Right lobe of liver (tissue), 6 donors: ENCODE measurements at regions not wholly inside any gene's neighbourhood (a gene's known extent, or its start where the extent isn't known, plus 50 kb on each side); places are given as distances from the start of the nearest gene placed in this dataset.

Experiments
- ATAC-seq, 4 donors: fragments of 200-7000 bp; cut with Tn5 transposase; one replicate each; pipeline ENCODE4 v1.9.1; 2020; ENCODE audit warnings: mild to moderate bottlenecking in 4 of 4, moderate library complexity in 4 of 4
- DNase-seq, 3 donors: peaks; one replicate each; pipeline ENCODE4 v3.0.0-alpha.2; 2020
- H3K27ac ChIP-seq, 3 donors: fragments of 200-600 bp; one replicate each; pipeline ENCODE4 v1.8.0; 2022
- H3K27me3 ChIP-seq, 2 donors: fragments of 200-600 bp; one replicate each; pipeline ENCODE4 v1.8.0; 2022
- H3K36me3 ChIP-seq, 4 donors: fragments of 200-600 bp; sonication (generic) in 1 of 4; one replicate each; pipeline versions ENCODE4 v1.5.1 to v1.8.0; 2017 to 2022; ENCODE audit warnings: control low read depth in 1 of 4
- H3K4me1 ChIP-seq, 4 donors: fragments of 200-600 bp; sonication (generic) in 1 of 4; one replicate each; pipeline versions ENCODE4 v1.5.1 to v1.8.0; 2017 to 2022; ENCODE audit warnings: control low read depth in 1 of 4
- H3K4me3 ChIP-seq, 3 donors: fragments of 200-600 bp; one replicate each; pipeline ENCODE4 v1.8.0; 2022
- H3K9me3 ChIP-seq, 4 donors: fragments of 200-600 bp; sonication (generic) in 1 of 4; one replicate each; pipeline versions ENCODE4 v1.5.1 to v1.8.0; 2017 to 2022; ENCODE audit warnings: control low read depth in 1 of 4
- CTCF ChIP-seq, 4 donors: fragments of 200-600 bp in 3 of 4; fragments of 450-650 bp in 1 of 4; IDR thresholded peaks; one replicate each; pipeline versions ENCODE4 v1.5.1 to v1.8.0; 2016 to 2022; ENCODE audit warnings: antibody characterized with exemption in 4 of 4, mild to moderate bottlenecking in 2 of 4
- POLR2A ChIP-seq: fragments of 450-650 bp; IDR thresholded peaks from one replicate; pipeline ENCODE4 v1.6.1; 2017; ENCODE audit warnings: antibody characterized with exemption, mild to moderate bottlenecking
- WGBS: methylation state at CpG from one replicate; pipeline ENCODE4 v1.1.6; 2018; ENCODE audit warnings: low coverage, low lambda C conversion rate; ENCODE audit not compliant: insufficient coverage; ENCODE audit errors: missing lambda C conversion rate; 5-methylcytosine and 5-hydroxymethylcytosine counted together
- intact Hi-C, 2 donors: fragments of 100-400 bp; cut with DNase I; formaldehyde crosslinking; loops; one replicate each; pipeline versions ENCODE4 v1.11.2 to v1.14.1; 2022
- donor health status: DM: no; HTN: yes; CAD: no.
- donor health status: DM: no; HTN: no; CAD: no.
- donor health status: DM: no; HTN: no; CAD: no.
- donor health status: DM: no; HTN: yes; CAD: no.
- donor health status: DM: no; HTN: yes; CAD: no.

DNA sequence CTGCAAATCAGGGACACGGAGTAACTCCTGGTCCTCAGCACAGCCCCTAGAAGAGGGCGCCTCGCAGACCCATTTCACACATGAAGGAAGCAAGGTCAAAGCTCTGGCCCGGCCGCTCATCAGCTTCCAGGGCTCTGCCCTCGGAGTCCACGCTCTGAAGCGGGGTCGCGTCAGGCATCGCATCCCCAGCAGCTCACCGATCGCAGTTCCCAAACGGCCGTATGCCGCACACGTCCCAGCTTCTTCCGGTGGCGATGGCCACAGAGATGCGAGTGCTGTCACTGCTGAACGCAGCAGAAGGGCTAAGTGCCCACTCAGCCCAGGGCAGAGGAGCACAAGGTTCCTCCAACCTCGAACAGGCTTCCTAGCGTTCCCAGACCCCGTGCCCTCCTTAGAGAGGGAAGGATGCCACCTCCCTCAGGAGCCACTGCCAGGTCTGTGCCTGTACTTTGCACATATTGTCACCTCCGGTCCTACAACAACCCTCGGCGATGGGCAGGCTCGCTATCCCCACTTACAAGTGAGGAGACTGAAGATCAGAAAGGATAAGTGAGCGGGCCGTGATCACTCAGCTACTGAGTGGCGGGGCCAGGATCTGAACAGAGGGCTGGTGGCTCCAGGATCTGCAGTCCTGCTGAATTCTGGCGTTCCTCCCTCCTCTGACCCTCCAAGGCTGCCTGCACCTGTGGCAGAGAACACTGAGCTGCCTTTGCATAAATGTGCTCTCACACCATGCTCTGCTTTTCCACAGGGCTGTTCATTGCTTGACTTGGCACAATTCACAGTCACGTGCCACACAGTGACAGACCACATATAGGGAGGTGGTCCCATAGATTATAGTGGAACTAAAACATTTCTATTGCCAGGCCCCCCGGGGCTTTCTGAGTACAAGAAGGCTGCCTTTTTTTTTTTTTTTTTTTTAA, 71.4 kb downstream of the COPS8 start:
- Histone ChIP-seq H3K27me3 (no peaks in the 10 kb centered on the region), H3K36me3 (no peaks in the 10 kb centered on the region), H3K4me1 (no peaks in the 10 kb centered on the region), H3K9me3 (no peaks in the 10 kb centered on the region), H3K27ac (no peak overlapping the region), H3K4me3 (no peak overlapping the region)
- intact Hi-C loops, result loop anchor here in 1 of 2 donors (10.0 kb wide), 1 partner anchor 258 kb away; the partner anchor contains the start of gene COL6A3
- ATAC-seq (no peak), DNase-seq (no peak)
- WGBS, result 63% methylated on average over 11 of the region's 34 CpGs
- TF ChIP-seq CTCF (IDR thresholded peaks at IDR 0.05), result no peak
- TF ChIP-seq POLR2A, result no peak

DNA sequence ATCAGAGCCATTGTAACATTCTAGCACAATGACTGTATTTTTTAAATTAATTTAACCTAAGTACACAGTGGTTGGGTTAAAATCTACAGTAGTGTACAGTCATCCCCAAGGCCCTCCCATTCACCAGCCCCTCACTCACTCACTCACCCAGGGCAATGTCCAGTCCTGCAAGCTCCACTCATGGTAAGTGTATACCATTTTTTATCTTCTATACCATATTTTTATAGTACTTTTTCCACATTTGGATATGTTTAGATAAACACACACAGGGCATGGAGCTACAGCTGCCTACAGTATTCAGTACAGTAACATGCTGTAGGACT, 72.1 kb downstream of the COPS8 start:
- no peaks in the 10 kb centered on the region for H3K27me3 ChIP-seq
- no peak for ATAC-seq
- no peak overlapping the region for H3K4me3 ChIP-seq
- no peak overlapping the region for H3K27ac ChIP-seq
- no peaks in the 10 kb centered on the region for H3K36me3 ChIP-seq
- no peaks in the 10 kb centered on the region for H3K9me3 ChIP-seq
- no peak for DNase-seq
- TF ChIP-seq POLR2A (no peak), CTCF (IDR thresholded peaks at IDR 0.05) (no peak)
- intact Hi-C loops, result loop anchor here in 1 of 2 donors (10.0 kb wide), 1 partner anchor 257 kb away; the partner anchor contains the start of gene COL6A3
- no peaks in the 10 kb centered on the region for H3K4me1 ChIP-seq

DNA sequence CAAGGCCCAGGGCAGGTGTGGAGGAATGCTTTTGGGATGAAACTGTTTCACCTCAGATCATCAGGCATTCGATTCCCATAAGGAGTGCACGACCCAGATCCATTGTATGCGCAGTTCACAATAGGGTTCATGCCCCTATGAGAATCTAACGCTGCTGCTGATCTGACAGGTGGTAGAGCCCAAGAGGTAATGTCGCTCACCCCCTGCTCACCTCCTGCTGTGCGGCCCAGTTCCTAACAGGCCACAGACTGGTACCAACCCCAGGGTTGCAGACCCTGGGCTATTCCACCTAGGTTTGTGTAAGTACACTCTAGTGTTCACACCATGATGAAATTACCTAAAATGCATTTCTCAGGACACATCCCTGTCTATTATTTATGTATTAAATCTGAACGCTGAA, 72.5 kb downstream of the COPS8 start:
- TF ChIP-seq POLR2A (no peak), CTCF (IDR thresholded peaks at IDR 0.05) (no peak)
- no peak for ATAC-seq

DNA sequence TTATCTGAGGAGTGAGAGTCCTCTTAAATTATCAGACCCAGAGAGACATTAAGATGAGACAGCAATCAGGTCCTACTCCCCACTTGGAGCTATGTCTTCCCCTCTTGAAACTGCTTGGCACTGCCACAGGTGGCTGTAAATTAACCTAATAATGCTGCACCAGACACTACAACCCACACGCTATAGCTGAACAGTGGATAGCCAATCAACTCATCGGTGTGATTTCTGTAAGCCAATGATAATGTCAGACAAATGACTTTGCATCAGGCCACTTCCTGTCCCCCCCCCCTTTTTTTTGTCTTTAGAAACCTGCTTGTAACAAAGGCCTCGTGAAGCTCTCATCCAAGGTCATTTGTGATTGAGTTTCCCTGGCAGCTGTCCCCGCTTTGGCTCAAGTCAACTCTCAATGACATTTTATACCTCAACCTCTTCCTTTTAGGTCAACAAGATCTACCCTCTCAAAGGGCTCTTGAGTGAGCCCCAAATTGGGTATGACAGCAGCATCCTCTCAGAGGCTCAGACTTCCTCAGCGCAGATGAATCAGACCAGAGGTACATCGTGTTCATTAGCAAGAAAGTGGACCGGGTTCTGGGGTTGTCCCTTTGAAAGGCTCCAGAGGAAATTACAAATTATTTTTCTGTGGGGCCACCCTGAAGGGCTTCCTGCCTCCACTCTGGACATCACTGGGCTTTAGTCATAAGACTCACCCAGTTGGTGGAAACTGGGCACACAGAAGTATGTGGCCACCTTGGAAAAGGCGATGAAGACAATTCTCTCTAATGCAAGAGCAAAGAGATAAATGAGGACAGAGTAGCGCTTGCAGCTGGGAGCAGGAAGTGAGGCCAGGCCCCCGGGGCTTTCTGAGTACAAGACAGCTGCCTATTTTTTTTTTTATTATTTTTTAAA, 73.6 kb downstream of the COPS8 start:
- intact Hi-C loops, result loop anchor here in 1 of 2 donors (10.0 kb wide), 1 partner anchor 256 kb away; the partner anchor contains the start of gene COL6A3
- ATAC-seq, result no peak

More for the DNA sequence above, 72.5 kb downstream of the COPS8 start:
- Histone ChIP-seq H3K9me3 (no peaks in the 10 kb centered on the region), H3K4me3 (no peak overlapping the region), H3K27ac (no peak overlapping the region), H3K4me1 (no peaks in the 10 kb centered on the region), H3K36me3 (no peaks in the 10 kb centered on the region), H3K27me3 (no peaks in the 10 kb centered on the region)
- WGBS, result 84% methylated on average over 2 of the region's 7 CpGs
- intact Hi-C loops, result loop anchor here in 1 of 2 donors (10.0 kb wide), 1 partner anchor 257 kb away; the partner anchor contains the start of gene COL6A3
- DNase-seq, result no peak

More for the DNA sequence above, 73.6 kb downstream of the COPS8 start:
- Histone ChIP-seq H3K36me3 (no peaks in the 10 kb centered on the region), H3K27ac (no peak overlapping the region), H3K4me1 (no peaks in the 10 kb centered on the region), H3K4me3 (no peak overlapping the region), H3K27me3 (no peaks in the 10 kb centered on the region), H3K9me3 (no peaks in the 10 kb centered on the region)
- WGBS, result 60% methylated on average over 10 of the region's 10 CpGs
- DNase-seq, result no peak
- TF ChIP-seq CTCF (IDR thresholded peaks at IDR 0.05), result no peak
- no peak for TF ChIP-seq POLR2A
